Uterus (tissue), 3 donors: ENCODE measurements at regions not wholly inside any gene's neighbourhood (a gene's known extent, or its start where the extent isn't known, plus 50 kb on each side); places are given as distances from the start of the nearest gene placed in this dataset.

Experiments used
- DNase-seq, 2 donors: peaks; one replicate each; pipeline ENCODE4 v3.0.0-alpha.2; 2019 to 2020
- H3K27ac ChIP-seq, 2 donors: fragments of 200-600 bp; sonication (generic); 1 replicate in 1 of 2; 2 replicates in 1 of 2; pipeline ENCODE4 v1.5.1; 2016 to 2018
- H3K27me3 ChIP-seq, 2 donors: fragments of 200-600 bp; sonication (generic); one replicate each; pipeline ENCODE4 v1.5.1; 2018 to 2019; ENCODE audit warnings: control low read depth in 1 of 2
- H3K36me3 ChIP-seq, 2 donors: fragments of 200-600 bp; sonication (generic); one replicate each; pipeline ENCODE4 v1.5.1; 2019; ENCODE audit warnings: control low read depth in 1 of 2
- H3K4me1 ChIP-seq, 2 donors: fragments of 200-600 bp; sonication (generic); one replicate each; pipeline ENCODE4 v1.5.1; 2018 to 2019; ENCODE audit warnings: control low read depth in 1 of 2
- H3K4me3 ChIP-seq, 2 donors: fragments of 200-600 bp; sonication (generic); 1 replicate in 1 of 2; 2 replicates in 1 of 2; pipeline ENCODE4 v1.5.1; 2018 to 2019; ENCODE audit warnings: mild to moderate bottlenecking in 1 of 2
- H3K9me3 ChIP-seq, 2 donors: fragments of 200-600 bp; sonication (generic); one replicate each; pipeline ENCODE4 v1.5.1; 2019; ENCODE audit warnings: control low read depth in 1 of 2
- CTCF ChIP-seq, 4 experiments: fragments of 200-600 bp in 2 of 4; fragments of 450-650 bp in 2 of 4; sonication (generic) in 2 of 4; IDR thresholded peaks; one replicate each; pipeline ENCODE4 v1.5.1; 2016 to 2019; ENCODE audit warnings: antibody characterized with exemption in 4 of 4, mild to moderate bottlenecking in 2 of 4, moderate library complexity in 1 of 4
- POLR2A ChIP-seq, 2 donors: fragments of 450-650 bp; IDR thresholded peaks; one replicate each; pipeline ENCODE4 v1.6.1; 2016; ENCODE audit warnings: antibody characterized with exemption in 2 of 2, mild to moderate bottlenecking in 1 of 2, moderate library complexity in 1 of 2
- intact Hi-C: fragments of 100-400 bp; cut with DNase I; formaldehyde crosslinking; loops from one replicate; pipeline ENCODE4 v1.15.1; 2023; ENCODE audit warnings: low total_unique reads
- donor health status: DM: yes; HTN: yes; CAD: no.

DNA sequence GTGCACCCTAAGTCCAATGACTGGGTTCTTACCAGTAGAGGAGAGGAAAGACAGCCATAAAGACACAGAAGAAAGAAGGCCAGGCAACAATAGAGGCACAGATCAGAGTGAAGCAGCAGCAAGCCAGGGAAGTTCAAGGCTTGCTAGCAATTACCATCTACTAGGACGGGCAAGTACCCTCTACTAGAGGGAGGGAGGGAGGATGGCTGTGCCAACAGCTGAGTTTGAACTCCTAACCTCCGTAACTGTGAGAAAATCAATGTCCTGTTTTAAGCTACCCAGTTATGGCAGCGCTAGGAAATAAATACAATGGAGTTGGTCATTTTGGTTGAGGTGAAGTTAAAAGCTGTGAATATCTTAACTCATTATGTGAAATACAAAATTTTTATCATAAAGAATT lies 991.8 kb upstream of the CTNND2 start:
- no peak overlapping the region for H3K27ac ChIP-seq
- H3K4me3 ChIP-seq = no peak overlapping the region
- H3K36me3 ChIP-seq = no peaks in the 10 kb centered on the region
- intact Hi-C loops = no loop called here
- TF ChIP-seq CTCF (IDR thresholded peaks at IDR 0.05) = no peak
- TF ChIP-seq POLR2A (IDR thresholded peaks at IDR 0.05) = no peak
- no peaks in the 10 kb centered on the region for H3K9me3 ChIP-seq
- H3K27me3 ChIP-seq = no peaks in the 10 kb centered on the region
- no peak for DNase-seq
- no peaks in the 10 kb centered on the region for H3K4me1 ChIP-seq

GRCh38 chr5:12885018-12885417 lies 980.8 kb upstream of the CTNND2 start:
- no peaks in the 10 kb centered on the region for H3K4me1 ChIP-seq
- H3K9me3 ChIP-seq = no peaks in the 10 kb centered on the region
- H3K27ac ChIP-seq = no peak overlapping the region
- no peak overlapping the region for H3K4me3 ChIP-seq
- TF ChIP-seq CTCF (IDR thresholded peaks at IDR 0.05) = no peak
- no peak for TF ChIP-seq POLR2A (IDR thresholded peaks at IDR 0.05)
- intact Hi-C loops = no loop called here
- DNase-seq = no peak
- H3K27me3 ChIP-seq = no peaks in the 10 kb centered on the region
- no peaks in the 10 kb centered on the region for H3K36me3 ChIP-seq

DNA sequence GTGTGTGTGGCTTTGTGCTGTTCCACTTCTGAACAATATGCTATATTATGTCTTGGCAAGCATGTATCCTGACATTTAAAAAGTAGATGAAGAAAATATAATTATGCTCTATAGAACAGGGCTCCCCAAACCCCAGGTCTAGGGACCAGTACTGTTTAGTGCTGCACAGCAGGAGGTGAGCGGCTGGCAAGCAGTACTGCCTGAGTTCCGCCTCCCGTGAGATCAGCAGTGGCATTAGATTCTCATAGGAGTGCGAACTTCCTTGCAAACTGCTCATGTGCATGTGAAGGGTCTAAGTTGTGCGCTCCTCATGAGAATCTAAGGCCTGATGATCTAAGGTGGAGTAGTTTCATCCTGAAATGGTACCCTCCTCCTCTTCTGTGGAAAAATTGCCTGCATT lies 979.1 kb upstream of the CTNND2 start:
- TF ChIP-seq CTCF (IDR thresholded peaks at IDR 0.05) = no peak
- no peak for TF ChIP-seq POLR2A (IDR thresholded peaks at IDR 0.05)
- no peaks in the 10 kb centered on the region for H3K36me3 ChIP-seq
- no peak overlapping the region for H3K4me3 ChIP-seq
- DNase-seq = no peak
- intact Hi-C loops = no loop called here
- no peak overlapping the region for H3K27ac ChIP-seq
- no peaks in the 10 kb centered on the region for H3K9me3 ChIP-seq
- no peaks in the 10 kb centered on the region for H3K27me3 ChIP-seq
- no peaks in the 10 kb centered on the region for H3K4me1 ChIP-seq

DNA sequence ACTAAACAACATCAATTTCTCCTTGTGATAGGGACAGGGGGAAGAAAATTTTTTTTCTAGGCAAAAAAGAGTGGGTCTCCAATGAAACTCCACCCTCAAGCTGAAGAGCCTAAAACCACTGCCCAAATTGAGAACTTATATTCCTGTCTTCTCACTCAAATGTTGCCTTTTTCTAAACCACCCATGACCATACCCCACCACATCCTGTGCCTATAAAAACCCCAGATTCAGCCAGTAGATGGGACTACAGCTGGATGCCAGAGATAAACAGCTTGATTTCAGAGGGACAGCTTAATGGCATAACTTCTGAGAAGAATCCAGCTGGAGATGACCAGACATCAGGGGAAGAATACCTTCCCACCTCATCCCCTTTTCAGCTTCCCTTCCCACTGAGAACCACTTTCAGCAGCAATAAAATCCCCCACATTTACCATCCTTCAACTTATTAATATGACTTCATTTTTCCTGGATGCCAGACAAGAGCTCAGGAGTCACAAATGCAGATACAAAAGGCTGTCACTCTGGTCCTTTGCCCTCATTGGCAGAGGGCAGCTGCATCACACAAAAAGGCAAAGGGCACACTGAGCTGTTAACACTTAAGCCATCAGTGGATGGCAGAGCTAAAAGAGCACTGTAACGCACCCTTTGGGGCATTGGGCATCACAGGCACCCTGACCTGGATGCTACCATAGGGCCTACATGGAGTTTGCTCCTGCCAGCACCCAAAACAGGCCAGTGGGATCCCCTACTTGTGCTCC lies 972.5 kb upstream of the CTNND2 start:
- Histone ChIP-seq H3K27ac (no peak overlapping the region), H3K9me3 (no peaks in the 10 kb centered on the region), H3K36me3 (no peaks in the 10 kb centered on the region), H3K27me3 (no peaks in the 10 kb centered on the region), H3K4me1 (no peaks in the 10 kb centered on the region), H3K4me3 (no peak overlapping the region)
- DNase-seq = no peak
- TF ChIP-seq POLR2A (IDR thresholded peaks at IDR 0.05) (no peak), CTCF (IDR thresholded peaks at IDR 0.05) (no peak)
- intact Hi-C loops = no loop called here

- H3K4me1 ChIP-seq = no peaks in the 10 kb centered on the region
- H3K27me3 ChIP-seq = no peaks in the 10 kb centered on the region
- H3K27ac ChIP-seq = no peak overlapping the region
- no peak overlapping the region for H3K4me3 ChIP-seq
- DNase-seq = no peak
- H3K36me3 ChIP-seq = no peaks in the 10 kb centered on the region
- H3K9me3 ChIP-seq = no peaks in the 10 kb centered on the region
- TF ChIP-seq CTCF (IDR thresholded peaks at IDR 0.05) (no peak), POLR2A (IDR thresholded peaks at IDR 0.05) (no peak)
- intact Hi-C loops = no loop called here
Measured at GRCh38 chr5:12870872-12871539, 966.8 kb upstream of the CTNND2 start.
